ENCODE measurements at regions not wholly inside any gene's neighbourhood (a gene's known extent, or its start where the extent isn't known, plus 50 kb on each side); places are given as distances from the start of the nearest gene placed in this dataset.

- DNase-seq (ENCODE audit: low read depth, low spot score) (no peak), ATAC-seq (no peak)
- Histone ChIP-seq H2AFZ (ENCODE audit: low read depth, low read length, poor library complexity, severe bottlenecking) (no peak overlapping the region), H3K79me2 (ENCODE audit: insufficient read depth, low read length) (no peaks in the 10 kb centered on the region), H3K27ac (ENCODE audit: low read depth, low read length) (no peak overlapping the region), H3K27me3 (ENCODE audit: insufficient read depth, low read length) (no peaks in the 10 kb centered on the region), H3K4me1 (ENCODE audit: control insufficient read depth in 1 of 2, insufficient read depth in 2 of 2, low read length in 2 of 2) (no peaks in the 10 kb centered on the region), H3K36me3 (ENCODE audit: control insufficient read depth in 1 of 2, insufficient read depth in 2 of 2, low read length in 2 of 2) (no peaks in the 10 kb centered on the region), H3K4me3 (replicated peaks in 1 of 2; ENCODE audit: low read depth in 1 of 2, low read length in 2 of 2) (no peak overlapping the region), H3K9ac (ENCODE audit: low read length) (no peak overlapping the region), H4K20me1 (ENCODE audit: insufficient read depth) (no peaks in the 10 kb centered on the region), H3K9me3 (ENCODE audit: control insufficient read depth in 1 of 2, insufficient read depth in 1 of 2, low read depth in 1 of 2, low read length in 2 of 2) (no peaks in the 10 kb centered on the region), H3K4me2 (ENCODE audit: low read length) (no peak overlapping the region), H3K9me2 (ENCODE audit: insufficient read depth) (no peaks in the 10 kb centered on the region)
- RAD21 ChIA-PET (ENCODE audit: low non-redundant PET in 1 of 2, low total read pairs in 2 of 2, uncharacterized antibody in 2 of 2, unreplicated experiment in 2 of 2), result no interaction called here
- no TSS peak for BruUV-seq (replicated peaks)
- intact Hi-C loops (cut with micrococcal nuclease), result no loop called here
- no peak for TF ChIP-seq YY1 (IDR thresholded peaks at IDR 0.05; ENCODE audit: extremely low read depth, insufficient replicate concordance, low read depth, low read length)
- TF ChIP-seq, protein P1, sequence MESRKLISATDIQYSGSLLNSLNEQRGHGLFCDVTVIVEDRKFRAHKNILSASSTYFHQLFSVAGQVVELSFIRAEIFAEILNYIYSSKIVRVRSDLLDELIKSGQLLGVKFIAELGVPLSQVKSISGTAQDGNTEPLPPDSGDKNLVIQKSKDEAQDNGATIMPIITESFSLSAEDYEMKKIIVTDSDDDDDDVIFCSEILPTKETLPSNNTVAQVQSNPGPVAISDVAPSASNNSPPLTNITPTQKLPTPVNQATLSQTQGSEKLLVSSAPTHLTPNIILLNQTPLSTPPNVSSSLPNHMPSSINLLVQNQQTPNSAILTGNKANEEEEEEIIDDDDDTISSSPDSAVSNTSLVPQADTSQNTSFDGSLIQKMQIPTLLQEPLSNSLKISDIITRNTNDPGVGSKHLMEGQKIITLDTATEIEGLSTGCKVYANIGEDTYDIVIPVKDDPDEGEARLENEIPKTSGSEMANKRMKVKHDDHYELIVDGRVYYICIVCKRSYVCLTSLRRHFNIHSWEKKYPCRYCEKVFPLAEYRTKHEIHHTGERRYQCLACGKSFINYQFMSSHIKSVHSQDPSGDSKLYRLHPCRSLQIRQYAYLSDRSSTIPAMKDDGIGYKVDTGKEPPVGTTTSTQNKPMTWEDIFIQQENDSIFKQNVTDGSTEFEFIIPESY (IDR thresholded peaks at IDR 0.05; ENCODE audit: extremely low read depth, insufficient replicate concordance, low read length), result no peak
- TF ChIP-seq CEBPB (IDR thresholded peaks at IDR 0.05; ENCODE audit: low read depth), result no peak
- no peak for TF ChIP-seq CBX3 (IDR thresholded peaks at IDR 0.05; ENCODE audit: low read depth)
- TF ChIP-seq EZH2phosphoT487 (IDR thresholded peaks at IDR 0.05; ENCODE audit: borderline replicate concordance), result no peak
- no peak for TF ChIP-seq ZFX (IDR thresholded peaks at IDR 0.05)
- no peak for TF ChIP-seq REST (IDR thresholded peaks at IDR 0.05; ENCODE audit: low read depth)
- no peak for TF ChIP-seq ZNF274 (IDR thresholded peaks at IDR 0.05; ENCODE audit: low read depth, low read length)
- TF ChIP-seq ELF1 (IDR thresholded peaks at IDR 0.05; ENCODE audit: borderline replicate concordance, low read depth), result no peak
- TF ChIP-seq JUND (IDR thresholded peaks at IDR 0.05), result no peak
- TF ChIP-seq POLR2AphosphoS5 (IDR thresholded peaks at IDR 0.05; ENCODE audit: low read depth, low read length), result no peak
- TF ChIP-seq SIN3A (IDR thresholded peaks at IDR 0.05; ENCODE audit: low read depth), result no peak
- TF ChIP-seq SRF (IDR thresholded peaks at IDR 0.05; ENCODE audit: low read depth), result no peak
- TF ChIP-seq TCF7L2 (IDR thresholded peaks at IDR 0.05; ENCODE audit: borderline replicate concordance, extremely low read depth, insufficient read depth, insufficient read length), result no peak
- no peak for TF ChIP-seq FOSL1 (IDR thresholded peaks at IDR 0.05; ENCODE audit: low read depth)
- TF ChIP-seq ATF3 (IDR thresholded peaks at IDR 0.05), result no peak
- TF ChIP-seq, protein P2, sequence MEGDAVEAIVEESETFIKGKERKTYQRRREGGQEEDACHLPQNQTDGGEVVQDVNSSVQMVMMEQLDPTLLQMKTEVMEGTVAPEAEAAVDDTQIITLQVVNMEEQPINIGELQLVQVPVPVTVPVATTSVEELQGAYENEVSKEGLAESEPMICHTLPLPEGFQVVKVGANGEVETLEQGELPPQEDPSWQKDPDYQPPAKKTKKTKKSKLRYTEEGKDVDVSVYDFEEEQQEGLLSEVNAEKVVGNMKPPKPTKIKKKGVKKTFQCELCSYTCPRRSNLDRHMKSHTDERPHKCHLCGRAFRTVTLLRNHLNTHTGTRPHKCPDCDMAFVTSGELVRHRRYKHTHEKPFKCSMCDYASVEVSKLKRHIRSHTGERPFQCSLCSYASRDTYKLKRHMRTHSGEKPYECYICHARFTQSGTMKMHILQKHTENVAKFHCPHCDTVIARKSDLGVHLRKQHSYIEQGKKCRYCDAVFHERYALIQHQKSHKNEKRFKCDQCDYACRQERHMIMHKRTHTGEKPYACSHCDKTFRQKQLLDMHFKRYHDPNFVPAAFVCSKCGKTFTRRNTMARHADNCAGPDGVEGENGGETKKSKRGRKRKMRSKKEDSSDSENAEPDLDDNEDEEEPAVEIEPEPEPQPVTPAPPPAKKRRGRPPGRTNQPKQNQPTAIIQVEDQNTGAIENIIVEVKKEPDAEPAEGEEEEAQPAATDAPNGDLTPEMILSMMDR (IDR thresholded peaks at IDR 0.05 in 2 of 3, conservative IDR thresholded peaks at IDR 0.05 in 1 of 3; ENCODE audit: borderline replicate concordance in 1 of 3, insufficient read depth in 1 of 3, low read depth in 2 of 3, low read length in 2 of 3), result no peak
- TF ChIP-seq EGR1 (IDR thresholded peaks at IDR 0.05; ENCODE audit: low read depth), result no peak
- TF ChIP-seq EZH2 (IDR thresholded peaks at IDR 0.05), result no peak
- no peak for TF ChIP-seq SP1 (IDR thresholded peaks at IDR 0.05; ENCODE audit: low read depth)
- POLR2A ChIA-PET, result no interaction called here
- CTCF ChIA-PET, result no interaction called here
Observed at GRCh38 chr12:82578725-82579124, 108.0 kb upstream of the TMTC2 start.
